Mucosa of gallbladder (tissue), 1 donor: ENCODE measurements at regions not wholly inside any gene's neighbourhood (a gene's known extent, or its start where the extent isn't known, plus 50 kb on each side); places are given as distances from the start of the nearest gene placed in this dataset.

Source experiments
- DNase-seq: peaks from one replicate; pipeline ENCODE4 v3.0.0-alpha.2; 2020; ENCODE audit warnings: low spot score
- donor health status: DM: no; HTN: no; CAD: no.

DNA sequence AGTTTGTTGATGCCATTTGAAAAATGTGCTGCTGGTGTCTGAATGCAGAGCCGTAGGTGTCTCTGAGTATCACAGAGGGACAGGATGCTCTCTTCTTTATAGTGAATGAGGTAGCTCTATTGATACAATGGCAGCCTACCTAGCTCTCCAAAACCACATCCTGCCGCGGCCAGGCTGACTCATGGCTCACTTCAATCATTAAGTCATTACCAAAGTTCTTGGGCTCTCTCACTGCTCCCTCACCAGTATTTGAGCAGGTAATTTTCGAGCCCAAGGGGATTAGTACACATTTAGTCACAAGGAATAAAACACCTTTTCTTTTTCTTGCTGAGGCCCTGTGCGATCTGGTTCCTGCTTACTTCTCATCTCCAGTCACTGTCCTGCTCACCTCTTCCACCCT lies 509.0 kb upstream of the LARGE1 start:
- DNase-seq: no peak

- no peak for DNase-seq
These were observed 510.1 kb upstream of the LARGE1 start for GRCh38 chr22:34430386-34430785.

DNA sequence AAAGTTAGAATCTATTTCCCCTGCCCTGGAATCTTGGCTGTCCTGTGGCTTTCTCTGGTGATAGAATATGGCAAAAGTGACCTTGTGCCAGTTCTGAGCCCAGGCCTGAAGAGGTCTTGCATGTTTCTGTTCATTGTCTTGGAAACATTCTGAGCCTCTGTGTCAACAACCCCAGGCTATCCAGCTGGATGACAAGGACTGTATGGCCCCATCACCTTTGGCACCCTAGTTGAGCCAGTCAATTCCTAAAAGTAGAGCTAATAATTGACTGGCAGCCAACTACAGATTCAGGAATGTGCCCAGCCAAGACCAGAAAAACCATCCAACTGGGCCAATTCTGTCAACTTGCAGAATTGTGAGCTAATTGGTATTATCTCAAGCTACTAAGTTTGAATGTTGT lies 514.1 kb upstream of the LARGE1 start:
- no peak for DNase-seq

DNA sequence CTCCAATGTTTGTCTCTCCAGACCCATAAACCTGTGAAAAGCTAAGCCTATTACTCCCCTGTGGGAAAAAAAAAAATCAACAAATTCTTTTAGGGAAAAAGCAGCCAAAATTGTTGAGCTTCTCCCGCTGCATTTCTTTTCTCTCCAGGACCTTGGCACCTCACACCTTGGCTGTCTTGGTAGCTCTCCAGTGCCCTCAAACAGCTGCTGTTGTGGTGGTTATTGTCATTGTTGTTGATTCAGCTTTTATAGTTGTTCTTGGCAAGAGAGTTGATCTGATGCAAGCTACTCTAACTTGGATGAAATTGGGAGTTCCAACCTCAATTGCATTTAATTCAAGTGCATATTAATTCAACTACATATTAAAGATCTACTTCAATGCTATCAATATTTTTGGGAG lies 516.9 kb upstream of the LARGE1 start:
- no peak for DNase-seq

DNA sequence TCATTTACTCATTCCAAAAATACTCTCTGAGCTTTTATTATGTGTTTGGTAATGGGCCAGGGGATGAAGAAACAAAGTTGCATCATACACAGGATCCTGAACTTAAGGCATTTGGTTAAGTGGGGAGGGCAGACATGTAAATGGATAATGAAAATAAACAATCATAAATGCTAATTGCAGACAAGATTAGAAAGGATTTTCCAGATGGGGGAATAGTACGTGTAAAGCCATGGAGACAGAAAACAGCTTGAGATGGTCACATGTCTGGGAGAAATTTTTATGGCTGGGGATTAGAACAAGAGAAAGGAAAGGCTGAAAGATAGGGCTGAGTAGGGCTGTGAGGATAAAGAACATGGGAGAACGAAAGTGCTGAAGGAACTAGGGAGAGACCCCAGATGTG lies 534.3 kb upstream of the LARGE1 start:
- DNase-seq: no peak

- no peak for DNase-seq
These were observed 542.5 kb upstream of the LARGE1 start for GRCh38 chr22:34462795-34463194.

- DNase-seq: no peak
These were observed 555.6 kb upstream of the LARGE1 start for GRCh38 chr22:34475886-34476285.

DNA sequence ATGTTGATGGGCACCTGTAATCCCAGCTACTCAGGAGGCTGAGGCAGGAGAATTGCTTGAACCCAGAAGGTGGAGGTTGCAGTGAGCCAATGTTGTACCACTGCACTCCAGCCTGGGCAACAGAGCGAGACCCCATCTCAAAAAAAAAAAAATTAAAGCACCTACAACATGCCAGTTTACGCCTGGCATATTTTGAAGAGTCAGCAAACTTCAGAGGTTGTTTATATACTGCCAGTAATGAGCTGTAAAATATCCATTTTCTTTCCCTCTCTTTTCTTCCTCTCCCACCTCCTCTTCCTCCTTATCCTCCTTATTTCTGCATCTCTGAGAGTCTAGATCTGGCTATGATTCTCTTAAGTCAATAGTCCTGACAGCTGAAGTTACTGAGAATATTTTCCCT lies 556.5 kb upstream of the LARGE1 start:
- DNase-seq: no peak

DNA sequence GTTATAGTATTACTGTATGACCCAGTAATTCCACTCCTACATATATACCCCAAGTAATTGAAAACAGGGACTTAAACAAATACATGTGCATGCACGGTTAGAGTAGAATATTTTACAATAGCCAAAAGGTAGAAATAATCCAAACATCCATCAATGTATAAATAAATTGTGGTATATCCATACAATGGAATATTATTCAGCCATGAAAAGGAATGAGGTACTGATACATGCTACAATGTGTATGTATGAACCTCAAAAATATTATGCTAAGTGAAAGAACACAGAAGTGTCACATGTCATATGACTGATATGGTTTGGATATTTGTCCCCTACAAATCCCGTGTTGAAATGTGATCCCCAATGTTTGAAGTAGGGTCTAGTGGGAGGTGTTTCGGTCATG lies 560.8 kb upstream of the LARGE1 start:
- DNase-seq: no peak

- no peak for DNase-seq
These were observed 566.1 kb upstream of the LARGE1 start for GRCh38 chr22:34486381-34486780.

DNA sequence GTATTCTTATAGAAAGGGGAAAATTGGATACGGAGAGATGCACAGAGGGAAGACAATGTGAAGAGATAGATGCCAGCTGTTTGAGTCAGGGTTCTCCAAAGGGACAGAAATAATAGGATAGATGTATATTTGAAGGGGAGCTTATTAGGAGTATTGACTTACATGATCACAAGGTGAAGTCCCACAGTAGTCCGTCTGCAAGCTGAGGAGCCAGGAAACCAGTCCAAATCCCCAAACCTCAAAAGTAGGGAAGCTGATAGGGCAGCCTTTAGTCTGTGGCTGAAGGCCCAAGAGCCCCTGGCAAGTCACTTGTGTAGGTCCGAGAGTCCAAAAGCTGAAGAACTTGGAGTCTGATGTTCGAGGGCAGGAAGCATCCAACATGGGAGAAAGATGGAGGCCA lies 569.6 kb upstream of the LARGE1 start:
- DNase-seq: no peak

GRCh38 chr22:34490886-34491285 lies 570.6 kb upstream of the LARGE1 start:
- DNase-seq: no peak

GRCh38 chr22:34493486-34493885 lies 572.5 kb upstream of the ISX start:
- peak; percentile 16 for DNase-seq

- DNase-seq: no peak
These were observed 564.5 kb upstream of the ISX start for GRCh38 chr22:34501366-34501965.

- no peak for DNase-seq
These were observed 563.1 kb upstream of the ISX start for GRCh38 chr22:34502821-34503220.

DNA sequence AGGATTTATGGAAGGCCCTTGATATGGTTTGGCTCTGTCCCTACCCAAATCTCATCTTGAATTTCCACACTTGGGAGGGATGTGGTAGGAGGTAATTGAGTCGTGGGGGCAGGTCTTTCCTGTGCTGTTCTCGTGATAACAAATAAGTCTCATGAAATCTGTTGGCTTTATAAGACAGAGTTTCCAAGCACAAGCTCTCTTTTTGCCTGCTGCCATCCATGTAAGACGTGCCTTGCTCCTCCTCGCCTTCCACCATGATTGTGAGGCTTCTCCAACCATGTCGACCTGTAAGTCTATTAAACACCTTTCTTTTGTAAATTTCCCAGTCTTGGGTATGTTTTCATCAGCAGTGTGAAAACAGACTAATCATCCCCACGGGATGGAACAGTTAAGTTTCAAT lies 557.2 kb upstream of the ISX start:
- DNase-seq: no peak

- DNase-seq: no peak
These were observed 539.3 kb upstream of the ISX start for GRCh38 chr22:34526681-34527080.

GRCh38 chr22:34534101-34534500 lies 531.9 kb upstream of the ISX start:
- no peak for DNase-seq

GRCh38 chr22:34567367-34567766 lies 498.6 kb upstream of the ISX start:
- DNase-seq: no peak

DNA sequence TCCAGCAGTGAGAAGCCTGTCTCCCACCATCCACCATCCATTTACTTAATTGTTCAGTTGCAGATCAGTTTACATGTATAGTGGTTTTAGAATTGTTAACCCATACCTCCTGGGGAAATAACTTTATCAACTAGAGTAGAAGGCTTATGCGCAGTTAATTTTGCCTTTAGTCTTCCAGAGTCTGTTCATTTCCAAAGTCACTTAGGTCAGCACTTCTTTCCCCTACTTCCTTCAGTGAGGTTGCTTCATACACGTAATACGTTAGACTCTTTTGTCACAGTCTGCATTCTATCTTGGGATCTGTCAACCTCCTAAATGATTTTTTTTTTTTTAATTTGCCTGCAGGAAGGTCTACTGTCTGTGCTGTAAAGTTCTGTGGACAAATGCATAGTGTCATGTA lies 495.6 kb upstream of the ISX start:
- DNase-seq: no peak

DNA sequence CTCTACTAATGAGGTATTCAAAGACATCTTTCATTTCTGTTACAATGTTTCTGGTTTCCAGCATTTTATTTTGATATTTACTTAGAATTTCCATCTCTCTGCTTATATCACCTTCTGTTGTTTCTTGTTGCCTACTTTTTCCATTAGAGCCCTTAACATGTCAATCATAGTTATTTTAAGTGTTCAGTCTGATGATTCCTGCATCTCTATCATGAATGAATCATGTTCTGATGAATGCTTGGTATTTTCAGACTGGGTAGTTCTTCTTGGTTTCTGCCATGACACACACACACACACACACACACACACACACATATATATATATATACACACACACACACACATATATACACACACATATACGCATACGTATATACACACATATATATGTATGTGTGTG lies 486.4 kb upstream of the ISX start:
- no peak for DNase-seq

GRCh38 chr22:34587357-34588356 lies 478.3 kb upstream of the ISX start:
- no peak for DNase-seq

GRCh38 chr22:34588871-34589545 lies 476.9 kb upstream of the ISX start:
- no peak for DNase-seq
